H1 (cell line): ENCODE measurements at regions not wholly inside any gene's neighbourhood (a gene's known extent, or its start where the extent isn't known, plus 50 kb on each side); places are given as distances from the start of the nearest gene placed in this dataset.

Experiments used
- BRCA1 ChIP-seq: IDR thresholded peaks from 2 replicates; pipeline ENCODE4 v1.6.1; 2012; ENCODE audit warnings: low read depth, low read length, improper control_type of control experiment
- PHF8 ChIP-seq: fragments of 200-600 bp; sonication (generic); conservative IDR thresholded peaks from 2 replicates; pipeline ENCODE4 v1.7.1; 2012; ENCODE audit warnings: low read depth, mild to moderate bottlenecking, inconsistent platforms, low read length, moderate library complexity
- POLR2A ChIP-seq, 2 experiments: IDR thresholded peaks; 1 replicate in 1 of 2; 2 replicates in 1 of 2; pipeline ENCODE4 v1.6.1; 2011; ENCODE audit warnings: low read depth in 2 of 2, low read length in 2 of 2, mild to moderate bottlenecking in 2 of 2; ENCODE audit errors: control extremely low read depth in 1 of 2

GRCh38 chr2:172677363-172677762, 58.3 kb upstream of the RAPGEF4 start:
- TF ChIP-seq BRCA1 = no peak
- TF ChIP-seq POLR2A (IDR thresholded peaks at IDR 0.05; ENCODE audit: control extremely low read depth in 1 of 2, low read depth in 2 of 2, low read length in 2 of 2) = no peak
- TF ChIP-seq PHF8 = no peak
